ENCODE measurements at regions not wholly inside any gene's neighbourhood (a gene's known extent, or its start where the extent isn't known, plus 50 kb on each side); places are given as distances from the start of the nearest gene placed in this dataset.

DNA sequence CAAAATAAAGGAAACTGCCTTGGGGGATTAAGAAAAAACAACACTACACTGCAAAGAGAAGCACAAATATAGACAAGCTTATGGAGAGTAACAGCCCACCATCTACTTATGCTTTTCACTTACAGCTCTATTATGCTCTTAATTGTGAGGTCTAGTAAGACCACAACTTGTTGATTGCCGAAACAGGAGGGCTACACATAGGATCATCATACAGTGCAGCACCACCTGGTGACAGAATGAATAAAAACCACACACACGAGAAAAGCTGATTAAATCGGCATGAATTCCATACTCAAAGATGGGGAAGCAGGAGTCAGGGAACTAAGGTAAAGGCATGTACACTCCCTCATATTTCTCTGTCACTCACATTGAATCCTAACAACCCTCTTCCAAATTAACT, 259.2 kb downstream of the IKZF2 start (continued):
- TF ChIP-seq ZNF280D (tag by site-specific recombination; IDR thresholded peaks at IDR 0.05) = no peak
- peak; percentile 70 for TF ChIP-seq ZNF660 (tag by site-specific recombination; IDR thresholded peaks at IDR 0.05)
- TF ChIP-seq HIC1 (tag by site-specific recombination; IDR thresholded peaks at IDR 0.05) = no peak
- TF ChIP-seq ZNF610 (tag by site-specific recombination; IDR thresholded peaks at IDR 0.05; ENCODE audit: borderline replicate concordance) = no peak
- no peak for TF ChIP-seq SETDB1 (IDR thresholded peaks at IDR 0.05; ENCODE audit: insufficient read length, low read length)

DNA sequence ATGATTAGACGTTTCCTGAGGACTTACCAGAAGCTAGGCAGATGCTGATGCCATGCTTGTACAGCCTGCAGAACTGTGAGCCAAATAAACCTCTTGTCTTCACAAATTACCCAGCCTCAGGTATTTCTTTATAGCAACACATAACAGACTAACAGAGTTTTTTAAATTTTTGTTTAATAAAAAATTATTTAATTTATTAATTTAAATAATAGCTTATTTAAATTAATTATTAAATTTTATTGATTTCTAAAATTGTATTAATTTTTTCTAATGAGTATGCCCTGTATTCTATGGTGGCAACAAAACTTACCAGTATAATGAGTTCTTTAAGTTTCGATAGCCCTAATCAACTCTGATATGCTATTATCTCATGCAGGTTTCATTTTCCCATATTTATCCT, 259.8 kb downstream of the IKZF2 start:
- no peak overlapping the region for H3K4me3 ChIP-seq (ENCODE audit: low read depth, low read length)
- H3K36me3 ChIP-seq (ENCODE audit: control insufficient read depth in 2 of 2, insufficient read depth in 1 of 2, low read length in 2 of 2) = no peaks in the 10 kb centered on the region
- ChIA-PET CTCF (interaction anchor here (0.5 to 1.7 kb wide), 16 partner anchors 9 to 1968 kb away, joined by 3 to 12 read pairs (median 4); no protein-coding TSS in a partner anchor), POLR2A (no interaction called here)
- H3K9me3 ChIP-seq (ENCODE audit: control insufficient read depth, insufficient read depth, low read depth, low read length) = no peaks in the 10 kb centered on the region
- TF ChIP-seq ZNF366 (tag by site-specific recombination; conservative IDR thresholded peaks at IDR 0.05) (no peak), ZNF391 (tag by site-specific recombination; IDR thresholded peaks at IDR 0.05; ENCODE audit: borderline replicate concordance, low read depth) (no peak), ZNF211 (tag by site-specific recombination; IDR thresholded peaks at IDR 0.05; ENCODE audit: low read depth) (no peak), ZBTB7A (tag by site-specific recombination; IDR thresholded peaks at IDR 0.05; ENCODE audit: low read depth) (no peak), YY1 (tag by site-specific recombination; IDR thresholded peaks at IDR 0.05) (no peak), ZNF16 (tag by site-specific recombination; IDR thresholded peaks at IDR 0.05; ENCODE audit: low read depth) (no peak), SCRT1 (tag by site-specific recombination; IDR thresholded peaks at IDR 0.05; ENCODE audit: borderline replicate concordance) (no peak), BCL6B (tag by site-specific recombination; IDR thresholded peaks at IDR 0.05) (no peak)
- TF ChIP-seq, protein P1, sequence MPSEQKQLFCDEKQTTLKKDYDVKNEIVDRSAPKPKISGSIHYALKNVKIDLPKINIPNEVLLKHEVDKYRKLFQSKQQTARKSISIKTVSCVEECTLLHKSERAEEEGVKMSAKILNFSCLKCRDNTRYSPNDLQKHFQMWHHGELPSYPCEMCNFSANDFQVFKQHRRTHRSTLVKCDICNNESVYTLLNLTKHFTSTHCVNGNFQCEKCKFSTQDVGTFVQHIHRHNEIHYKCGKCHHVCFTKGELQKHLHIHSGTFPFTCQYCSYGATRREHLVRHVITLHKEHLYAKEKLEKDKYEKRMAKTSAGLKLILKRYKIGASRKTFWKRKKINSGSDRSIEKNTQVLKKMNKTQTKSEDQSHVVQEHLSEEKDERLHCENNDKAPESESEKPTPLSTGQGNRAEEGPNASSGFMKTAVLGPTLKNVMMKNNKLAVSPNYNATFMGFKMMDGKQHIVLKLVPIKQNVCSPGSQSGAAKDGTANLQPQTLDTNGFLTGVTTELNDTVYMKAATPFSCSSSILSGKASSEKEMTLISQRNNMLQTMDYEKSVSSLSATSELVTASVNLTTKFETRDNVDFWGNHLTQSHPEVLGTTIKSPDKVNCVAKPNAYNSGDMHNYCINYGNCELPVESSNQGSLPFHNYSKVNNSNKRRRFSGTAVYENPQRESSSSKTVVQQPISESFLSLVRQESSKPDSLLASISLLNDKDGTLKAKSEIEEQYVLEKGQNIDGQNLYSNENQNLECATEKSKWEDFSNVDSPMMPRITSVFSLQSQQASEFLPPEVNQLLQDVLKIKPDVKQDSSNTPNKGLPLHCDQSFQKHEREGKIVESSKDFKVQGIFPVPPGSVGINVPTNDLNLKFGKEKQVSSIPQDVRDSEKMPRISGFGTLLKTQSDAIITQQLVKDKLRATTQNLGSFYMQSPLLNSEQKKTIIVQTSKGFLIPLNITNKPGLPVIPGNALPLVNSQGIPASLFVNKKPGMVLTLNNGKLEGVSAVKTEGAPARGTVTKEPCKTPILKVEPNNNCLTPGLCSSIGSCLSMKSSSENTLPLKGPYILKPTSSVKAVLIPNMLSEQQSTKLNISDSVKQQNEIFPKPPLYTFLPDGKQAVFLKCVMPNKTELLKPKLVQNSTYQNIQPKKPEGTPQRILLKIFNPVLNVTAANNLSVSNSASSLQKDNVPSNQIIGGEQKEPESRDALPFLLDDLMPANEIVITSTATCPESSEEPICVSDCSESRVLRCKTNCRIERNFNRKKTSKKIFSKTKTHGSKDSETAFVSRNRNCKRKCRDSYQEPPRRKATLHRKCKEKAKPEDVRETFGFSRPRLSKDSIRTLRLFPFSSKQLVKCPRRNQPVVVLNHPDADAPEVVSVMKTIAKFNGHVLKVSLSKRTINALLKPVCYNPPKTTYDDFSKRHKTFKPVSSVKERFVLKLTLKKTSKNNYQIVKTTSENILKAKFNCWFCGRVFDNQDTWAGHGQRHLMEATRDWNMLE (tag by site-specific recombination; conservative IDR thresholded peaks at IDR 0.05; ENCODE audit: low read depth) = no peak
- TF ChIP-seq, protein P2, sequence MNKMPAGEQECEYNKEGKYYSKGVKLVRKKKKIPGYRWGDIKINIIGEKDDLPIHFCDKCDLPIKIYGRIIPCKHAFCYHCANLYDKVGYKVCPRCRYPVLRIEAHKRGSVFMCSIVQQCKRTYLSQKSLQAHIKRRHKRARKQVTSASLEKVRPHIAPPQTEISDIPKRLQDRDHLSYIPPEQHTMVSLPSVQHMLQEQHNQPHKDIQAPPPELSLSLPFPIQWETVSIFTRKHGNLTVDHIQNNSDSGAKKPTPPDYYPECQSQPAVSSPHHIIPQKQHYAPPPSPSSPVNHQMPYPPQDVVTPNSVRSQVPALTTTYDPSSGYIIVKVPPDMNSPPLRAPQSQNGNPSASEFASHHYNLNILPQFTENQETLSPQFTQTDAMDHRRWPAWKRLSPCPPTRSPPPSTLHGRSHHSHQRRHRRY (tag by site-specific recombination; IDR thresholded peaks at IDR 0.05) = no peak
- H3K27ac ChIP-seq (ENCODE audit: extremely low read depth, low read depth, low read length) = no peak overlapping the region
- H3K4me1 ChIP-seq (ENCODE audit: control insufficient read depth, insufficient read depth, low read length) = no peaks in the 10 kb centered on the region

Measured in HEK293 (cell line).